ENCODE measurements at regions not wholly inside any gene's neighbourhood (a gene's known extent, or its start where the extent isn't known, plus 50 kb on each side); places are given as distances from the start of the nearest gene placed in this dataset.

DNA sequence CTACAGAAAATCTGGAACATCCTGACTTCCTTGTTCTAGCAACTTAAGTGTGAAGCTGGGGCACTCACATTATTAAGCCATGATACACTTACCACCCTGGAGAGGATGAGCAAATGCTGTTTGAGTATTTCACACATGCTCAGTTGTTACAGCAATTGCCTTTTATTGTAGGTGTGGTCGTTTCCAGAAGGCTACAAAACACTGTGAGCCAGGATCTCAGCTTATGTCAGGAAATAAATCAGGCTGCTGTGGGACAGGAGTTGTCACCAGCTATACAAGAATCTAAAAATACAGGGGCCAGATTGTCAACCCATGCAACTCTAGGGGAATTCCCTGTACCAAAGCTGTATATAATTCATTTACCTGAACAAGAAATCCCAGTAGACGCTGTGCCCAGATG, 273.3 kb upstream of the SP4 start:
- no peaks in the 10 kb centered on the region for H4K20me1 ChIP-seq (ENCODE audit: insufficient read depth)
- CTCF ChIA-PET = no interaction called here

GRCh38 chr7:21159506-21159905, 268.4 kb upstream of the SP4 start:
- Histone ChIP-seq H3K27ac (ENCODE audit: low read depth, low read length) (no peak overlapping the region), H3K9ac (ENCODE audit: low read length) (no peak overlapping the region), H3K4me2 (ENCODE audit: low read length) (no peak overlapping the region), H3K36me3 (ENCODE audit: control insufficient read depth in 1 of 2, insufficient read depth in 2 of 2, low read length in 2 of 2) (no peaks in the 10 kb centered on the region), H3K79me2 (ENCODE audit: insufficient read depth, low read length) (no peaks in the 10 kb centered on the region), H3K27me3 (ENCODE audit: insufficient read depth, low read length) (no peaks in the 10 kb centered on the region), H3K9me3 (ENCODE audit: control insufficient read depth in 1 of 2, insufficient read depth in 1 of 2, low read depth in 1 of 2, low read length in 2 of 2) (no peaks in the 10 kb centered on the region), H3K9me2 (ENCODE audit: insufficient read depth) (no peaks in the 10 kb centered on the region), H3K4me3 (replicated peaks in 1 of 2; ENCODE audit: low read depth in 1 of 2, low read length in 2 of 2) (no peak overlapping the region), H4K20me1 (ENCODE audit: insufficient read depth) (no peaks in the 10 kb centered on the region), H2AFZ (ENCODE audit: low read depth, low read length, poor library complexity, severe bottlenecking) (no peak overlapping the region), H3K4me1 (ENCODE audit: control insufficient read depth in 1 of 2, insufficient read depth in 2 of 2, low read length in 2 of 2) (no peaks in the 10 kb centered on the region)
- ATAC-seq (no peak), DNase-seq (ENCODE audit: low read depth, low spot score) (no peak)
- RAD21 ChIA-PET (ENCODE audit: low non-redundant PET in 1 of 2, low total read pairs in 2 of 2, uncharacterized antibody in 2 of 2, unreplicated experiment in 2 of 2) = no interaction called here
- TF ChIP-seq CEBPB (IDR thresholded peaks at IDR 0.05; ENCODE audit: low read depth) (no peak), SRF (IDR thresholded peaks at IDR 0.05; ENCODE audit: low read depth) (no peak), SP1 (IDR thresholded peaks at IDR 0.05; ENCODE audit: low read depth) (no peak), ELF1 (IDR thresholded peaks at IDR 0.05; ENCODE audit: borderline replicate concordance, low read depth) (no peak)
- TF ChIP-seq, protein P1, sequence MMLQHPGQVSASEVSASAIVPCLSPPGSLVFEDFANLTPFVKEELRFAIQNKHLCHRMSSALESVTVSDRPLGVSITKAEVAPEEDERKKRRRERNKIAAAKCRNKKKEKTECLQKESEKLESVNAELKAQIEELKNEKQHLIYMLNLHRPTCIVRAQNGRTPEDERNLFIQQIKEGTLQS (IDR thresholded peaks at IDR 0.05) = no peak
- POLR2A ChIA-PET = no interaction called here
- CTCF ChIA-PET = no interaction called here
- BruUV-seq (replicated peaks) = no TSS peak
- intact Hi-C loops (cut with micrococcal nuclease) = no loop called here

More for the DNA sequence above, 273.3 kb upstream of the SP4 start:
- Histone ChIP-seq H3K79me2 (ENCODE audit: insufficient read depth, low read length) (no peaks in the 10 kb centered on the region), H2AFZ (ENCODE audit: low read depth, low read length, poor library complexity, severe bottlenecking) (no peak overlapping the region), H3K27ac (ENCODE audit: low read depth, low read length) (no peak overlapping the region), H3K4me3 (replicated peaks in 1 of 2; ENCODE audit: low read depth in 1 of 2, low read length in 2 of 2) (no peak overlapping the region), H3K9ac (ENCODE audit: low read length) (no peak overlapping the region), H3K9me2 (ENCODE audit: insufficient read depth) (no peaks in the 10 kb centered on the region), H3K9me3 (ENCODE audit: control insufficient read depth in 1 of 2, insufficient read depth in 1 of 2, low read depth in 1 of 2, low read length in 2 of 2) (no peaks in the 10 kb centered on the region), H3K4me1 (ENCODE audit: control insufficient read depth in 1 of 2, insufficient read depth in 2 of 2, low read length in 2 of 2) (no peaks in the 10 kb centered on the region), H3K4me2 (ENCODE audit: low read length) (no peak overlapping the region), H3K36me3 (ENCODE audit: control insufficient read depth in 1 of 2, insufficient read depth in 2 of 2, low read length in 2 of 2) (no peaks in the 10 kb centered on the region), H3K27me3 (ENCODE audit: insufficient read depth, low read length) (no peaks in the 10 kb centered on the region)
- DNase-seq (ENCODE audit: low read depth, low spot score) (no peak), ATAC-seq (no peak)
- POLR2A ChIA-PET = no interaction called here
- intact Hi-C loops (cut with micrococcal nuclease) = no loop called here
- RAD21 ChIA-PET (ENCODE audit: low non-redundant PET in 1 of 2, low total read pairs in 2 of 2, uncharacterized antibody in 2 of 2, unreplicated experiment in 2 of 2) = no interaction called here
- no TSS peak for BruUV-seq (replicated peaks)
- TF ChIP-seq ZNF274 (IDR thresholded peaks at IDR 0.05; ENCODE audit: low read depth, low read length) (no peak), POLR2A (IDR thresholded peaks at IDR 0.05; ENCODE audit: borderline replicate concordance, extremely low read depth, insufficient read depth, insufficient read length) (no peak), ELF1 (IDR thresholded peaks at IDR 0.05; ENCODE audit: borderline replicate concordance, low read depth) (no peak), EGR1 (IDR thresholded peaks at IDR 0.05; ENCODE audit: low read depth) (no peak), EZH2phosphoT487 (IDR thresholded peaks at IDR 0.05; ENCODE audit: borderline replicate concordance) (no peak), RAD21 (IDR thresholded peaks at IDR 0.05; ENCODE audit: low read depth) (no peak), SIN3A (IDR thresholded peaks at IDR 0.05; ENCODE audit: low read depth) (no peak)
- TF ChIP-seq, protein P1 (IDR thresholded peaks at IDR 0.05) = no peak

All from HCT116 (cell line).